ENCODE measurements at regions not wholly inside any gene's neighbourhood (a gene's known extent, or its start where the extent isn't known, plus 50 kb on each side); places are given as distances from the start of the nearest gene placed in this dataset.

DNA sequence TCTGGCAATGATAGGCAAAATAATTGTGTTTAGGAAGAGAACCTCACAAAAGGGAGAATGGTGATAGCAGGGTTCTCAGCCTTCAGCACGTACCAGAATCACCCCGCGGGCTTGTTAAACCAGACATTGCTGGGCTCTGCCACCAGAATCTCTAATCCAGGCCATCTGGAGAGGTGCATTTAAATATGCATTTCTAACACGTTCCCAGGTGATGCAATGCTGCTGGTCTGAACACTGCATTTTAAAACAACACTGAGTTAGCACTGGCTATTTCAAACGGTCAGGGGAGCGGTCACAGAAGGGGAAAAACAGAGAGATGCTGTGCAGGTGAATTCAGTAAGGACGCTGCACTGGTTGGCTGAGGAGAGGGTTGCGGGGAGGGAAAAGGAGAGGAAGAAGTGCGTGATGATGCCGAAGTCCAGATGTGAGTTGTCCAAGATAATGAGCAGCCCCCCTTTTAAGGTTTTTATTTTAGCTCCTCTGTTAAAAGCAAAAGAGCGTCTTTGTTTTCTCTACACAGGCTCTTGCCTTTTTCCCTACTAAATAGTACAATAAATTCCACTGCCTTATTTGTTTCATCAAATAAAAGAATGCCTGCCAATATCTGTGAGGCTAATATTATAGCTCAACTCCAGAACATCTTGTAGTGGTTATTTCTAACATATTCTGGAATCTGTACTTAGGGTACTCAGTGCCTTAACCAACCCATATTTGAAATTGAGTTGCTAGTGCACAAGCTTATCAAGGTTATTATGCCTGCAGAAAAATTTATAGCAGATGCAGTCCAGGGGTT lies 109.6 kb upstream of the POU2AF2 start:
- Histone ChIP-seq H3K27ac (no peak overlapping the region), H3K9ac (ENCODE audit: insufficient read length) (no peak overlapping the region), H3K36me3 (ENCODE audit: insufficient read depth, low read length) (no peaks in the 10 kb centered on the region), H3K9me3 (ENCODE audit: low read depth, low read length) (peaks cover 5% of the 10 kb centered on the region; the same call in 1 of the 2 replicates), H3K4me3 (no peak overlapping the region)
- DNase-seq (ENCODE audit: low read depth, low spot score) = no peak
- TF ChIP-seq POLR2AphosphoS5 (IDR thresholded peaks at IDR 0.05; ENCODE audit: borderline replicate concordance, low read depth, low read length) = no peak
- no peak for TF ChIP-seq EZH2 (IDR thresholded peaks at IDR 0.05)
- no peak for TF ChIP-seq FOXP2 (optimal IDR thresholded peaks at IDR 0.05; ENCODE audit: control extremely low read depth, extremely low read length, insufficient read depth)

DNA sequence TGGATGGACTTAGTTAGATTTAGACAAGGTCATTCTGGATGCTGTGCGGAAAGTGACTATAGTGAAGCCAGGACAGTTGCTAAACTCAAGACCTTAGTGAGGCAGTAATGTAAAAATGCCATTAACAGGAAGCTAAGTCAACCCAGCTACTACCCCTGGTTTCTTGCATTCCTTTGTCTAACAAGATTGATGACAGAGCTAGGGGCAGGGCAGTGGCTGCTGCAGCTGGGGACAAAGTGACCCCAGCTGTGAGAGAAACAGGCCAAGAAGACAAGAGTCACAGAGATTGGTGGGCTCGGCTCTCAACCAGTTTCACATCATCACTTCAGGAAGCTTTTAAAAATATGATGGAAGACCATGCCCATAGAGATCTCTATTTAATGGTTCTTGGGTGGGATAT lies 110.4 kb upstream of the POU2AF2 start:
- TF ChIP-seq FOXP2 (optimal IDR thresholded peaks at IDR 0.05; ENCODE audit: control extremely low read depth, extremely low read length, insufficient read depth) (no peak), EZH2 (IDR thresholded peaks at IDR 0.05) (no peak), POLR2AphosphoS5 (IDR thresholded peaks at IDR 0.05; ENCODE audit: borderline replicate concordance, low read depth, low read length) (no peak)
- no peak overlapping the region for H3K4me3 ChIP-seq
- H3K27ac ChIP-seq = no peak overlapping the region
- H3K9me3 ChIP-seq (ENCODE audit: low read depth, low read length) = peaks cover 5% of the 10 kb centered on the region; the same call in 1 of the 2 replicates
- DNase-seq (ENCODE audit: low read depth, low spot score) = no peak
- no peaks in the 10 kb centered on the region for H3K36me3 ChIP-seq (ENCODE audit: insufficient read depth, low read length)
- H3K9ac ChIP-seq (ENCODE audit: insufficient read length) = no peak overlapping the region

DNA sequence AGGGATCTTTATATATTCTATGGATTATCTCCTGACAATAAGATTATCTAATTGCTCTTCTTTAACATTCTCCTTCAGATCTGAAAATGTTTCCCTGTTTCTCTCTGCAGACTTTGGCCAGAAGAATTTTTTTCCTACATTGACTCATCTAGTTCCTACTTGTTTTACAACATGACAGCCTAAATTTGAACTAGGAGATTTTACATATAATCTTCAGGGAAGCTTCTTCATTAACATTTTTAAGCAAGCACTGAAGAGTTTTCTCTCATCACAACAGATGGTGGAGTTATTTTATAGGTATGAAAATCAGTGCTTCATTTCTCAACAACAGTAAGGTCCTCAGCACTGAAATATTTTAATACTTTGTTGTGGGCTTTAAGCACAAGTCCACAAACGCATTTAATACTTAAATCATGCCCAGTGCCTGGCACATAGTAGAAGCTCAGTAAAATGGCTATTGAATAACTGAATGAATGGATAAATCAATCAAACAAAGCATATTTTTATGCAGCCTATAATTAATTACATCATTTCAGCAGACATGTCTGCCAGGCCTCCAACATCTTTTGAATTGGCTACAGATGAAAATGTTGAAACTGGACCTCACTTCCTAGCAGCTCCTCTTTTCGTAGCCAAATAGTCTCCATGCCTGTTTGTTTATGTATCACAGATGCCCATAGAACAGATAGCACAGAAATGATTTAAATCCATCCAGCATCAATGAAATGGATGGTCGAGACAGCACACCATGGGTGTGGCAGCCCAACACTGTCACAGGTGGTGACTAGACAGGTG lies 117.3 kb upstream of the POU2AF2 start:
- Histone ChIP-seq H3K9ac (ENCODE audit: insufficient read length) (no peak overlapping the region), H3K27ac (no peak overlapping the region), H3K9me3 (ENCODE audit: low read depth, low read length) (peaks cover 5% of the 10 kb centered on the region; the same call in 1 of the 2 replicates), H3K4me3 (no peak overlapping the region), H3K36me3 (ENCODE audit: insufficient read depth, low read length) (no peaks in the 10 kb centered on the region)
- no peak for TF ChIP-seq POLR2AphosphoS5 (IDR thresholded peaks at IDR 0.05; ENCODE audit: borderline replicate concordance, low read depth, low read length)
- TF ChIP-seq EZH2 (IDR thresholded peaks at IDR 0.05) = no peak
- no peak for TF ChIP-seq FOXP2 (optimal IDR thresholded peaks at IDR 0.05; ENCODE audit: control extremely low read depth, extremely low read length, insufficient read depth)
- no peak for DNase-seq (ENCODE audit: low read depth, low spot score)

DNA sequence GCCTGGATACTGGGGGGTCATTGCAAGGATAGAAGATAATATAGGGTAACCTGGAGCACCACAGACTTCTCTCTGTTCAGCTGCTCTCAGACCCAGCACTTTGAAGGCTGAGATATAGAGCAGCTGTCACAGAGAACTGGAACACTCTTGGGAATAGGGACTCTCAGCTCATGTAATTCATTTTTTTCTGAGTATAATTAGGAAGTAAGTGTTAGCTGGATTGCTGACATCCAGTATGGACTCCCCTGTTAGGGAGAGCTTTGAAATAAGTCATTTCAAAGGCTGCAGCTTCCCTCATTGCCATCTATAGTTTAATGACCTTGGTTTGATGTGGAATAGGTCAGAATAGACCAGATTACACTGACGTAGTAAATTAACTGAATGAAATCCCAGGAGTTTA lies 120.8 kb upstream of the POU2AF2 start:
- H3K9ac ChIP-seq (ENCODE audit: insufficient read length) = no peak overlapping the region
- no peaks in the 10 kb centered on the region for H3K9me3 ChIP-seq (ENCODE audit: low read depth, low read length)
- no peak for DNase-seq (ENCODE audit: low read depth, low spot score)
- H3K4me3 ChIP-seq = no peak overlapping the region
- H3K27ac ChIP-seq = no peak overlapping the region
- no peaks in the 10 kb centered on the region for H3K36me3 ChIP-seq (ENCODE audit: insufficient read depth, low read length)
- TF ChIP-seq POLR2AphosphoS5 (IDR thresholded peaks at IDR 0.05; ENCODE audit: borderline replicate concordance, low read depth, low read length) (no peak), EZH2 (IDR thresholded peaks at IDR 0.05) (no peak), FOXP2 (optimal IDR thresholded peaks at IDR 0.05; ENCODE audit: control extremely low read depth, extremely low read length, insufficient read depth) (no peak)

DNA sequence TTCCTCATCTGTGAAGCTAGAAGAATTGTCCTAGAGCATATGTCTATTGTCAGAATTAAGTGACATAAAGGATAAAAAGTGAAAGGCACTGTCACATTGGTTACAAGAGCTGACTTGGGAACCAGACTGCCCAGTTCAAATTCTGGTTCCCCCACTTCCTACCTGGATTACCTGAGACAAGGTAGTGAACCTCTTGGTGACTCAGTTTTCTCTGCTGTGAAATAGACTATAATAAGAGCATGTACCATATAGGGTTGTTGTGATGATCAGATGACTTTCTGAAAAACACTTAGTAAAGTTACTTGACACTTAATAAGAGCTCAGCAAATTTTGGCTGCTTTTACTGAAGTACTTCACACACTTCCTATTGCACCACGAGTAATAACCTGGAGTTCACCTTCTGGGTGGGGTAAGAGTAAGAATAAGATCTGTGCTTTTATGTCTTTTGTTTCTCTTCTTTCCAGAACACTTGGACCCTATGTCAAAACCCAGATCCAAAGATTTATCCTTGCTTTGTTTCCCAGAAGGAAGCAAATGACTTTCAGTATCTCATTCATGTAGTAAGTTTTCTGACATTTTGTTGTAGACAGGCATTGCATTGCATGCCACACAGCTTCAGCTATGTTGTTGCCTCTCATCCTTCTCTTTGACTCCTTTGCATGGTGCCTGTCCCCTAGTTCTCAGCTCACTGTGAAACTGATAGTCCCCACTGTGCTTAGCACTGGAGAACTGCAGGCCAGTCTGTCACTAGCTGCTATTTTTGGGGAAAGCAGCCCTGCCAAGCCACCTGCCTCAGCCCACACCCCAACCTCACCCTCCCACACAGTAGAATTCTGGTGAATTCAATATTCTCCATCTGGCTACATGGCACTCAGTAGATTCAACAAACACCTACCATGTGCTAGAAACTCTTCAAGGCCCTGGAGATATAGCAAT lies 121.8 kb upstream of the POU2AF2 start:
- TF ChIP-seq POLR2AphosphoS5 (IDR thresholded peaks at IDR 0.05; ENCODE audit: borderline replicate concordance, low read depth, low read length) (no peak), FOXP2 (optimal IDR thresholded peaks at IDR 0.05; ENCODE audit: control extremely low read depth, extremely low read length, insufficient read depth) (no peak), EZH2 (IDR thresholded peaks at IDR 0.05) (no peak)
- no peaks in the 10 kb centered on the region for H3K36me3 ChIP-seq (ENCODE audit: insufficient read depth, low read length)
- H3K9me3 ChIP-seq (ENCODE audit: low read depth, low read length) = no peaks in the 10 kb centered on the region
- H3K4me3 ChIP-seq = no peak overlapping the region
- no peak overlapping the region for H3K27ac ChIP-seq
- no peak for DNase-seq (ENCODE audit: low read depth, low spot score)
- H3K9ac ChIP-seq (ENCODE audit: insufficient read length) = no peak overlapping the region

DNA sequence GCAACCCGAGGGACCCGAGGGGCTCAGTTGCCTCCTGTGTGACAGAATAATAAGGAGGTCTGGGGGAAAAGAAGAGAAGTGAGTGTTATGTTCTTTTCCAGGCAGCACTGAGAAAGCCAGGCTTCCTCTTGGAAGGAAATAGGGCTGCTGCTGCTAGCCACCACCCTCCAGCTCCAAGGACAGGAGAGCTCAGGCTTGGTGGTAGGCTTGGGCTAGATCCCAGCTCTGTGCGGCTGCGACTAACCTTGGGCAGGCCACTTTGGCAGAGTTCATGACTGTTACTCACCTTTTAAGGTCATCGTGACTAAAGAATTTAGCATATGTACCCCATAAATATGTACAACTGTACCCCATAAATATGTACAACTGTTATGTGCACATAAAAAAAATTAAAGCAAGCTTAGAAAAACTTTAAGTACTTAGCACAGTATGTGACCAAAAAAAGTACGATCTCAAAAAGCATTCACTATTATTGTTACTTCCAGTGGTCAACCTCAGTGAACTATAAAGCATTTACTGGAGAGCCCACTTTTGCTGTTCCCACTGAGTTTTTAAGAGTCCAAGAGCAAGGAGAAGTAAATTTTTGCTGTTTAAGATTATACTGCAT lies 124.7 kb upstream of the POU2AF2 start:
- H3K4me3 ChIP-seq = no peak overlapping the region
- no peak overlapping the region for H3K27ac ChIP-seq
- H3K36me3 ChIP-seq (ENCODE audit: insufficient read depth, low read length) = no peaks in the 10 kb centered on the region
- no peaks in the 10 kb centered on the region for H3K9me3 ChIP-seq (ENCODE audit: low read depth, low read length)
- H3K9ac ChIP-seq (ENCODE audit: insufficient read length) = no peak overlapping the region
- no peak for TF ChIP-seq FOXP2 (optimal IDR thresholded peaks at IDR 0.05; ENCODE audit: control extremely low read depth, extremely low read length, insufficient read depth)
- TF ChIP-seq POLR2AphosphoS5 (IDR thresholded peaks at IDR 0.05; ENCODE audit: borderline replicate concordance, low read depth, low read length) = no peak
- TF ChIP-seq EZH2 (IDR thresholded peaks at IDR 0.05) = no peak
- DNase-seq (ENCODE audit: low read depth, low spot score) = no peak

DNA sequence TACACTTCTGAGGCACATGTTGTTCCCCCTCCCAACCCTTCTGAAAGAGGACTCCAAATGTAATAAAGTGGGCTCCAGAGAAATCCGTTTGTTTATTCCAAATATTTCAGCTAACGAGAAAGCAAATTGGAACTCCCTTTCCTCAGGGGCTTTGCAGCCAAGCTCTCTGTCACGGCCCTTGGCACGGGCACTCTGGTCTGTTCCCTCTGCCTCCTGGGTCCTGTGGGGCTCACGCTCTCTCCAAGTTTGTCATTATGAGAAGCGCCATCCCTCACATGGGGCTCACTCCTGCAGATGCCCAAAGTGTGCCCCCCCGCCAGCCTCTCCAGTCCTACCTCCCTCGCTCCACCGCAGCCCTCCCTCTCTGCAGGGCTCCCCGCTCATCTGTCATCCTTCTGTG lies 125.4 kb upstream of the POU2AF2 start:
- Histone ChIP-seq H3K36me3 (ENCODE audit: insufficient read depth, low read length) (no peaks in the 10 kb centered on the region), H3K9me3 (ENCODE audit: low read depth, low read length) (no peaks in the 10 kb centered on the region), H3K27ac (no peak overlapping the region), H3K4me3 (no peak overlapping the region), H3K9ac (ENCODE audit: insufficient read length) (no peak overlapping the region)
- no peak for TF ChIP-seq POLR2AphosphoS5 (IDR thresholded peaks at IDR 0.05; ENCODE audit: borderline replicate concordance, low read depth, low read length)
- TF ChIP-seq EZH2 (IDR thresholded peaks at IDR 0.05) = no peak
- TF ChIP-seq FOXP2 (optimal IDR thresholded peaks at IDR 0.05; ENCODE audit: control extremely low read depth, extremely low read length, insufficient read depth) = no peak
- DNase-seq (ENCODE audit: low read depth, low spot score) = no peak

Data from SK-N-MC (cell line).